Breast epithelium (tissue), 3 donors: ENCODE measurements at regions not wholly inside any gene's neighbourhood (a gene's known extent, or its start where the extent isn't known, plus 50 kb on each side); places are given as distances from the start of the nearest gene placed in this dataset.

Experiments
- CTCF ChIP-seq, 3 donors: fragments of 450-650 bp; IDR thresholded peaks; one replicate each; pipeline ENCODE4 v1.5.1; 2016 to 2017; ENCODE audit warnings: antibody characterized with exemption in 3 of 3, mild to moderate bottlenecking in 3 of 3, moderate library complexity in 3 of 3
- POLR2AphosphoS5 ChIP-seq, 3 donors: sonication (generic); formaldehyde crosslinking; IDR thresholded peaks; one replicate each; pipeline ENCODE4 v1.6.1; 2017; ENCODE audit warnings: antibody characterized with exemption in 3 of 3

GRCh38 chr5:141772281-141772680, 90.3 kb upstream of the ARAP3 start:
- TF ChIP-seq POLR2AphosphoS5 (IDR thresholded peaks at IDR 0.05) (no peak), CTCF (IDR thresholded peaks at IDR 0.05) (no peak)
